ENCODE measurements at regions not wholly inside any gene's neighbourhood (a gene's known extent, or its start where the extent isn't known, plus 50 kb on each side); places are given as distances from the start of the nearest gene placed in this dataset.

DNA sequence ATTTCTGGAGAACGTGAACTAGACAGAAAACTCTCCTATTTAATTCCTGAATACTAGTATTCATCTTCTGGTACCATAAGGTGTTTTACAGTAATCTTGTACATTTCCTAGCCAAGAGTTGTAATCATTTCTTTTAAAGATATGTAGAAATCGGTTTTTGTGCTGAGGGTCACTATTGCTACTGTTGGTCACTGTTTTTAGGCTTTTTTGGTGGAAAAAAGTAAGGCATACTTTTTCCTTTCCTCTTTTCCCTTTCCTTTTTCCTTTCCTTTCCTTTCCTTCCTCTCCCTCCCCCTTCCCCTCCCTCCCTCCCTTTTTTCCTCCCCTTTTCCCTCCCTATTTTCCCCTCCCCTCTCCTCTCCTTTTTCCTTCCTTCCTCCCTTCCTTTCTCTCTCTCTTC is 706.4 kb upstream of the GOT2 start:
- DNase-seq (ENCODE audit: low read depth) (no peak), FAIRE-seq (no peak)
- Histone ChIP-seq H3K4me3 (ENCODE audit: low read depth, low read length) (no peak overlapping the region), H3K36me3 (ENCODE audit: control insufficient read depth, insufficient read depth, low read length) (no peaks in the 10 kb centered on the region), H3K27me3 (ENCODE audit: control insufficient read depth, insufficient read depth, low read length) (no peaks in the 10 kb centered on the region)
- TF ChIP-seq, protein P1, sequence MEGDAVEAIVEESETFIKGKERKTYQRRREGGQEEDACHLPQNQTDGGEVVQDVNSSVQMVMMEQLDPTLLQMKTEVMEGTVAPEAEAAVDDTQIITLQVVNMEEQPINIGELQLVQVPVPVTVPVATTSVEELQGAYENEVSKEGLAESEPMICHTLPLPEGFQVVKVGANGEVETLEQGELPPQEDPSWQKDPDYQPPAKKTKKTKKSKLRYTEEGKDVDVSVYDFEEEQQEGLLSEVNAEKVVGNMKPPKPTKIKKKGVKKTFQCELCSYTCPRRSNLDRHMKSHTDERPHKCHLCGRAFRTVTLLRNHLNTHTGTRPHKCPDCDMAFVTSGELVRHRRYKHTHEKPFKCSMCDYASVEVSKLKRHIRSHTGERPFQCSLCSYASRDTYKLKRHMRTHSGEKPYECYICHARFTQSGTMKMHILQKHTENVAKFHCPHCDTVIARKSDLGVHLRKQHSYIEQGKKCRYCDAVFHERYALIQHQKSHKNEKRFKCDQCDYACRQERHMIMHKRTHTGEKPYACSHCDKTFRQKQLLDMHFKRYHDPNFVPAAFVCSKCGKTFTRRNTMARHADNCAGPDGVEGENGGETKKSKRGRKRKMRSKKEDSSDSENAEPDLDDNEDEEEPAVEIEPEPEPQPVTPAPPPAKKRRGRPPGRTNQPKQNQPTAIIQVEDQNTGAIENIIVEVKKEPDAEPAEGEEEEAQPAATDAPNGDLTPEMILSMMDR (IDR thresholded peaks at IDR 0.05; ENCODE audit: insufficient read depth, low read length, severe bottlenecking) = no peak

DNA sequence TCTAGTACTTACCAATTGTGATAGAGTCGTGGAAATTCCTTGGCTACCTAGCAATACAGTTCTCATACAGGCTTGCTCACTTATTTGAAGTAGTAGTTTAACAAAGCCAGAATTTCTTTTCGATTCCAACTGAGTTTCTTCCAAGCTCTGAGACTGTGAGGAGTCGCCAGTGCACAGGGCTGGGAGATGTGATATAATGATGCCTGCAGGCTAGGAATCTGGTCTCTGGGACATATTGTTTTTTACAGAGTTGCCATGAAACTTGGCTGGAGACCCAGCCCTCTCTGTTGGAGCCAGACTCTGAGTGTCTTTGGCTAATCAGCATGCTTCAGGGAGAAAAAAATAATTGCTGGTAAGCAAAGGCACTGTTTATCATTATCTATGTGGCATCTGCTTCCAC is 698.8 kb upstream of the GOT2 start:
- FAIRE-seq = no peak
- TF ChIP-seq, protein P1 (IDR thresholded peaks at IDR 0.05; ENCODE audit: insufficient read depth, low read length, severe bottlenecking) = no peak
- Histone ChIP-seq H3K36me3 (ENCODE audit: control insufficient read depth, insufficient read depth, low read length) (no peaks in the 10 kb centered on the region), H3K4me3 (ENCODE audit: low read depth, low read length) (no peak overlapping the region), H3K27me3 (ENCODE audit: control insufficient read depth, insufficient read depth, low read length) (no peaks in the 10 kb centered on the region)
- DNase-seq (ENCODE audit: low read depth) = no peak

DNA sequence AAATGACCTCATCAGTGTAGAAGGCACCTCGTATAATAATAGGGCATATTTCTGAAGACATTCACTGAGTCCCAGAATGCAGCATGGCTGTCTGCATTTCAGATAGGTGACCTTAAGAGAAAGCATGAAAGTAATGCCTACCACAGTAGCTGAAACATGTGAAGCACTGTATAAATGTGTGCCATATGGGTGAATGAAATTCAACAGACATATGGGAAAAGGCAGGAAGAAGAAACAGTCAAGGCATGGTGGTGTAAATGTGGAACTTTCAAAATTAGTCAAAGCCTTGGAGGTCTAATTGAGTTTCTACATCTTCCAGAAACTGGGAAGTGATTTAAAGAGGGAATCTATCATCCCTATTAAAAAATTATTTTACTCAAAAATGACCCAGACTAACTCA is 698.2 kb upstream of the GOT2 start:
- TF ChIP-seq, protein P1 (IDR thresholded peaks at IDR 0.05; ENCODE audit: insufficient read depth, low read length, severe bottlenecking) = no peak
- Histone ChIP-seq H3K4me3 (ENCODE audit: low read depth, low read length) (no peak overlapping the region), H3K36me3 (ENCODE audit: control insufficient read depth, insufficient read depth, low read length) (no peaks in the 10 kb centered on the region), H3K27me3 (ENCODE audit: control insufficient read depth, insufficient read depth, low read length) (no peaks in the 10 kb centered on the region)
- DNase-seq (ENCODE audit: low read depth) (no peak), FAIRE-seq (no peak)

DNA sequence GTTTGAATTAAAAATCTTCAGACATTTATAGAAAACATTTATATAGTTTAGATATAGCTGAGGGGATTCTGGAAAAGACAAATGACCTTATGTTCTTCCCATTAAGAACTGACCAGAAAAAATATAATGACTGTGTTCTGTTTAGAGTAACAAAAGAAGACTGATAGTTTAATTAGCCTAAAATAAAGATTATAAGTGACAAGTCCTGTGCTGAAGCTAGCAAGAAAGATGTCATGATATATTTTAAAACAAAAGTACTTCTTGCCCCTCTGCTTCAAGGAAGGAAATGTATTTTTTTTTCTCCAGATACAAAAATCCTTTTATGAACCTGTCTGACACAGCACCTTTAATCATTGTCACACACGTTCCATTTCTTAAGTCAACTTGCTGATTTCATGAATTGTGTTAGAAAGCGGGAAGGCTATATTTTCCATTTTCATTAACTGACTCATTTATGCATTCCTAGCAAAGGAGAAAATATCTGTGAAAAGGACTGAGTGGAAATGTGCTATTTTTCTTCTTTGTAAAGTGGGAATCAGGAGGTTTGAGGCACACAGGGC is 690.7 kb upstream of the GOT2 start:
- DNase-seq (ENCODE audit: low read depth) = no peak
- Histone ChIP-seq H3K4me3 (ENCODE audit: low read depth, low read length) (no peak overlapping the region), H3K27me3 (ENCODE audit: control insufficient read depth, insufficient read depth, low read length) (no peaks in the 10 kb centered on the region), H3K36me3 (ENCODE audit: control insufficient read depth, insufficient read depth, low read length) (no peaks in the 10 kb centered on the region)
- TF ChIP-seq, protein P1 (IDR thresholded peaks at IDR 0.05; ENCODE audit: insufficient read depth, low read length, severe bottlenecking) = no peak
- FAIRE-seq = no peak

DNA sequence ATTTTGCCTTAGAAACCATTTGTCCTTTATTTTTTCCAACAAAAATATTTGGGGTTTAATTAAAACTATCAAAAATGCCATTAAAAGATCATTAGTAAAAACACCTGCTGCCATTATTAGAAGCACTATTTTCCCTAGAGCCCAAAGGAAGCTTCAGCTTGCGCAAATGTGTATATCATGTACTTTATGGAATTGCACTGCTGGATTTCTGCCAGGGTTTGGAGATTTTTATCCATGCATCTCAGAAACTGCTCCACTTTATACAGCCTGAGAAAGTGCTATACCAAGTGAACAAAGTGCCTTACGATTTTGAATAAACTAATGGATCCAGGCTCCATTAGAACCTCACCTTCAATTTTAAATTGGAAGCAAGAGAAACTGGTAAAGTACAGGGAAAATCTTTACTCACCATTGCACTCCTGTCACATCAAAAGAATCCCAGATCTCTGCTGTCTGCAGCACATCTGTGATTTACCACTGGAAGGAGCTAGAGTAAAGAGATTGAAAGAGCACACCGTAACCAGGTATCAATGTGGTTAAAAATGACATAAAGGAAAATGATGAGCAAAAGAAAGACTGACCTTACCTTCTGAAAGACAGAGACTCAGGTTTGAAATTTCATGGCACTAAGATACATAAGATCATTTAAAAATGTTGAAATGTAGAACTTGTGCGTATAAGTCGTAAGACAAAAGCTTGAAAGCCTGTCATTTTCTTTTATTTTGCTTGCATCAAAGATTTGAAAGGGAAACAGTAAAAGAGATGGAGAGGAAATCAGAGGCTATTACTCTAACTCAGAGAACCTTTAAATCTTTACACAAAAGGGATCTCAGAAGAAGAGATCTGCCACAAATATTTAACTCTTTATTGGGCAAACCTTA is 678.1 kb upstream of the GOT2 start:
- Histone ChIP-seq H3K27me3 (ENCODE audit: control insufficient read depth, insufficient read depth, low read length) (no peaks in the 10 kb centered on the region), H3K36me3 (ENCODE audit: control insufficient read depth, insufficient read depth, low read length) (no peaks in the 10 kb centered on the region), H3K4me3 (ENCODE audit: low read depth, low read length) (no peak overlapping the region)
- FAIRE-seq (no peak), DNase-seq (ENCODE audit: low read depth) (no peak)
- TF ChIP-seq, protein P1 (IDR thresholded peaks at IDR 0.05; ENCODE audit: insufficient read depth, low read length, severe bottlenecking) = no peak

All from bronchial epithelial cell (primary cell).